ENCODE measurements at regions not wholly inside any gene's neighbourhood (a gene's known extent, or its start where the extent isn't known, plus 50 kb on each side); places are given as distances from the start of the nearest gene placed in this dataset.

DNA sequence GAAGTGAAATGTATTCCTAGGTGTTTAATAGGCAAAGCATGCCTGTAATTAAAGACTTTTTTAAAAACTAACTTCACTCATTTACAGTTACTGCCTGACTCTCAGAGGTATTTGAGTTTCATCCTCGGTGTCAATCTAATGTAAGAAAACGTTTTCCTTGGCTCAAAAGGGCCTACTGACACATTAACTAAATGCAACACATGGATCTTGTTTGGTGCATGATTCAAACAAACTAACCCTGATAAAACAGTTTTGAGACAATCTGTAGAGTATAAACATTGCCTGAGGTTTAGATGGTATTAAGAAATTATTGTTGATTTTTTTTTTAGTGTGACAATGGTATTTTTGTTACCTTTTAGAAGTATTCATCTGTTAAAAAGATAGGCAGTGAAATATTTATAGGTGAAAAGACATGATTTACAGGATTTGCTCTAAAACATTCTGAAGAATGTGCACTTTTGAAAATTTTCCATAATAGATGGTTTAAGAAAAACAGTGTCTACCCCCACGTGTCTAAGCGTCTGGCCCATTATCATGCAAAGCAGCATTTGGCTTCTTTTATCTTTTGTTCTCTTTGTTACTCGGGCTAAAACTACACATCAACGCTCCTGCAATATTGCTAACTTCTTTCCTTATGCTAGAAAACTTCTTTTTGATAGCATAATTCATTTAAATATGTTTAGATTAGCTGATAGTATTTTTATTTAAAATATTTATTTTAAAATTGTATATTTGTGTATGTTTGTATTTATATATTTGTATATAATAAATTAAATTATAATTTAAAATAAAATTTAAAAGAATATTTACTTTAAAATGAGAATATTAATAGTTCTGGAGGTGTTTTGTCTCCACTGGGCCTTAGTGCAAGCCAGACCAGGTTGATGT is 160.2 kb upstream of the NDUFV2 start:
- no peaks in the 10 kb centered on the region for H3K4me1 ChIP-seq
- no peak for DNase-seq (ENCODE audit: low spot score in 2 of 2)
- TF ChIP-seq, protein P1, sequence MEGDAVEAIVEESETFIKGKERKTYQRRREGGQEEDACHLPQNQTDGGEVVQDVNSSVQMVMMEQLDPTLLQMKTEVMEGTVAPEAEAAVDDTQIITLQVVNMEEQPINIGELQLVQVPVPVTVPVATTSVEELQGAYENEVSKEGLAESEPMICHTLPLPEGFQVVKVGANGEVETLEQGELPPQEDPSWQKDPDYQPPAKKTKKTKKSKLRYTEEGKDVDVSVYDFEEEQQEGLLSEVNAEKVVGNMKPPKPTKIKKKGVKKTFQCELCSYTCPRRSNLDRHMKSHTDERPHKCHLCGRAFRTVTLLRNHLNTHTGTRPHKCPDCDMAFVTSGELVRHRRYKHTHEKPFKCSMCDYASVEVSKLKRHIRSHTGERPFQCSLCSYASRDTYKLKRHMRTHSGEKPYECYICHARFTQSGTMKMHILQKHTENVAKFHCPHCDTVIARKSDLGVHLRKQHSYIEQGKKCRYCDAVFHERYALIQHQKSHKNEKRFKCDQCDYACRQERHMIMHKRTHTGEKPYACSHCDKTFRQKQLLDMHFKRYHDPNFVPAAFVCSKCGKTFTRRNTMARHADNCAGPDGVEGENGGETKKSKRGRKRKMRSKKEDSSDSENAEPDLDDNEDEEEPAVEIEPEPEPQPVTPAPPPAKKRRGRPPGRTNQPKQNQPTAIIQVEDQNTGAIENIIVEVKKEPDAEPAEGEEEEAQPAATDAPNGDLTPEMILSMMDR (IDR thresholded peaks at IDR 0.05) = no peak
- H3K27me3 ChIP-seq = no peaks in the 10 kb centered on the region
- no peak overlapping the region for H3K4me3 ChIP-seq
- intact Hi-C loops (cut with DNase I) = no loop called here
- H3K36me3 ChIP-seq = no peaks in the 10 kb centered on the region
- no peak overlapping the region for H3K27ac ChIP-seq
- no peaks in the 10 kb centered on the region for H3K9me3 ChIP-seq

DNA sequence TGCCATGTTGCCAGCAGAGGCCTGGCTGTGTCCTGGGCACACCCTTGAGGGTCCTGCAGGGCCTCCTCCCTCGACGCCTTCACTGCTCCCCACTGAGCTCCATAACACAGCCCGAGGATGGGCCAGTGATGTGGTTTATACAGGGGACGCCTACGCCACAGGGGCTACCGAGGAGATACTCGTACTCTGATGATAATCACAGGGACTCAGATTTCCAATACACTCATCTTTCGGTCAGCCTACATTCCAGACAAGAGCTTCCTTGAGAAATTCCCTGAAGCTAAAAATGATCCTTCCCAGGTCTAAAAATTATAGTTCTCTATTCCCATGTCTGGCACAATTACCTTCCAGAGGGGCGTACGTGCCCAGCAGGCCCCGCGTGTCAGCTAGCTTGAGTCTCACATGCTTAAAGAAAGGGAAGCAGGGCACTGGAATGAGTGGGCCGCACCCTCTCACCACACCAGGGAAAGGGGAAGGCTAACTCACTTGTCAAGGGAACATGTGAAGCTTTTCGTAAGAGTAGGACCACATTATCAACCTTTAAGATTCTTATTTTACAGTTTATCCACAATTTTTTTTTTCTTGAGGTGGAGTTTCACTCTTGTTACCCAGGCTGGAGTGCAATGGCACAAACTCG is 159.5 kb upstream of the NDUFV2 start:
- TF ChIP-seq, protein P1 (IDR thresholded peaks at IDR 0.05) = no peak
- H3K27me3 ChIP-seq = no peaks in the 10 kb centered on the region
- no peaks in the 10 kb centered on the region for H3K9me3 ChIP-seq
- no peak overlapping the region for H3K4me3 ChIP-seq
- no peak overlapping the region for H3K27ac ChIP-seq
- H3K4me1 ChIP-seq = no peaks in the 10 kb centered on the region
- intact Hi-C loops (cut with DNase I) = no loop called here
- no peaks in the 10 kb centered on the region for H3K36me3 ChIP-seq
- DNase-seq (ENCODE audit: low spot score in 2 of 2) = no peak

GRCh38 chr18:8943900-8944870 is 158.3 kb upstream of the NDUFV2 start:
- Histone ChIP-seq H3K27me3 (no peaks in the 10 kb centered on the region), H3K27ac (no peak overlapping the region), H3K4me3 (no peak overlapping the region), H3K36me3 (no peaks in the 10 kb centered on the region), H3K4me1 (no peaks in the 10 kb centered on the region), H3K9me3 (no peaks in the 10 kb centered on the region)
- TF ChIP-seq, protein P1 (IDR thresholded peaks at IDR 0.05) = no peak
- intact Hi-C loops (cut with DNase I) = no loop called here
- no peak for DNase-seq (ENCODE audit: low spot score in 2 of 2)

GRCh38 chr18:8944871-8945245 is 157.6 kb upstream of the NDUFV2 start:
- no peak for DNase-seq (ENCODE audit: low spot score in 2 of 2)
- no peaks in the 10 kb centered on the region for H3K36me3 ChIP-seq
- H3K4me3 ChIP-seq = no peak overlapping the region
- H3K9me3 ChIP-seq = no peaks in the 10 kb centered on the region
- no peaks in the 10 kb centered on the region for H3K27me3 ChIP-seq
- intact Hi-C loops (cut with DNase I) = no loop called here
- TF ChIP-seq, protein P1 (IDR thresholded peaks at IDR 0.05) = no peak
- no peaks in the 10 kb centered on the region for H3K4me1 ChIP-seq
- H3K27ac ChIP-seq = no peak overlapping the region

DNA sequence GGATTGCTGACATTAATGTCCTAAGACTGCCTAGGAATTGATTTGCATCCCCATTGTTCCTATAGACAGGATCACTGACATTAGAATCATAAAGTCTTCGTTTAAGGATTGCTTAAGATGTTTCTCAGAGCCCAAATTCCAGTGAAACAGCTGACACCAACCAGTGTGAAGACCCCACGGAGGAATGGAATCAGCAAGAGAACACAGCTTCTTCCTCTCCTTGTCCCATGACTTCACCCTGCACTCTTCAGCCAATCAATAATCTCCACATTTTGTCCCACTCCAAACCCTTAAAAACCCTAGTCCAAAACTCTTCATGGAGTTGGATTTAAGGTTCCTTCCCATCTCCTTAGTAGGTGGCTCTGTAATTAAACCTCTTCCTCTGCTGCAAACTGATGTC is 157.0 kb upstream of the NDUFV2 start:
- Histone ChIP-seq H3K9me3 (no peaks in the 10 kb centered on the region), H3K27me3 (no peaks in the 10 kb centered on the region), H3K36me3 (no peaks in the 10 kb centered on the region), H3K27ac (no peak overlapping the region), H3K4me3 (no peak overlapping the region), H3K4me1 (no peaks in the 10 kb centered on the region)
- intact Hi-C loops (cut with DNase I) = no loop called here
- DNase-seq (ENCODE audit: low spot score in 2 of 2) = no peak
- TF ChIP-seq, protein P1 (IDR thresholded peaks at IDR 0.05) = no peak

All from ascending aorta (tissue), 2 donors.